Tibial nerve (tissue), 3 donors: ENCODE measurements at regions not wholly inside any gene's neighbourhood (a gene's known extent, or its start where the extent isn't known, plus 50 kb on each side); places are given as distances from the start of the nearest gene placed in this dataset.

ENCODE experiments used
- CTCF ChIP-seq, 5 experiments: fragments of 200-600 bp in 3 of 5; fragments of 450-650 bp in 2 of 5; sonication (generic) in 3 of 5; IDR thresholded peaks; one replicate each; pipeline ENCODE4 v1.5.1; 2016 to 2019; ENCODE audit warnings: antibody characterized with exemption in 5 of 5, mild to moderate bottlenecking in 3 of 5, moderate library complexity in 2 of 5
- POLR2A ChIP-seq, 2 donors: fragments of 450-650 bp; IDR thresholded peaks; one replicate each; pipeline ENCODE4 v1.6.1; 2017; ENCODE audit warnings: antibody characterized with exemption in 2 of 2, mild to moderate bottlenecking in 2 of 2, moderate library complexity in 2 of 2

- TF ChIP-seq CTCF (IDR thresholded peaks at IDR 0.05) (no peak), POLR2A (IDR thresholded peaks at IDR 0.05) (no peak)
These were observed 313.4 kb upstream of the SEMA3C start for GRCh38 chr7:81232084-81232799.
